Hematopoietic multipotent progenitor cell (in vitro differentiated cells): ENCODE measurements at regions not wholly inside any gene's neighbourhood (a gene's known extent, or its start where the extent isn't known, plus 50 kb on each side); places are given as distances from the start of the nearest gene placed in this dataset.
A peak's percentile ranks its signal among the peaks of the same experiment; 100 is the strongest.

Experiments
- DNase-seq, 3 donors: peaks; one replicate each; pipeline ENCODE4 v3.0.0-alpha.2; 2011 to 2015; ENCODE audit warnings: low read depth in 2 of 3, low spot score in 2 of 3

- DNase-seq = no peak
These were observed 543.0 kb downstream of the TNS1 start for GRCh38 chr2:217459680-217460405.

GRCh38 chr2:217459016-217459415 lies 543.8 kb downstream of the TNS1 start:
- no peak for DNase-seq

DNA sequence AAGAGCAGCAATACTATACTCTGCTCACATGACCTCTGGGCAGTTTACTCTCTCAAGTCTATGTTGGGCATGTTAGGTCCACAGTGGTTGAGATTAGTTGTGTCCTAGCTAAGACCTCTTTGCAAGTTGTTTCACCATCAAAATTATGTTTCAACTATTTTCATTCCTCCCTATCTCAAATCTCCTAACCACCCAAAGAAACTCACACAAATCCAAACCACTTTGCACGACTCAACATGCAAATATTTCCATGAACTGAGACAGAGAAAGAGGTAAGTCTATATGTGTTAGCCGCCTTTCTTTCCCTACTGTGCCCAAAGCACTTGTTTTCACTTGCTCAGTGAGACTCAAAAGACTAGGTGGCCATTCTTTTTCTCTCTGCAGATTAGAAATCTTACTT lies 546.8 kb downstream of the TNS1 start:
- DNase-seq = no peak

- no peak for DNase-seq
These were observed 549.9 kb downstream of the TNS1 start for GRCh38 chr2:217452928-217453327.

- DNase-seq = no peak
These were observed 551.1 kb downstream of the TNS1 start for GRCh38 chr2:217451666-217452065.

- no peak for DNase-seq
These were observed 553.4 kb downstream of the TNS1 start for GRCh38 chr2:217449444-217449843.

DNA sequence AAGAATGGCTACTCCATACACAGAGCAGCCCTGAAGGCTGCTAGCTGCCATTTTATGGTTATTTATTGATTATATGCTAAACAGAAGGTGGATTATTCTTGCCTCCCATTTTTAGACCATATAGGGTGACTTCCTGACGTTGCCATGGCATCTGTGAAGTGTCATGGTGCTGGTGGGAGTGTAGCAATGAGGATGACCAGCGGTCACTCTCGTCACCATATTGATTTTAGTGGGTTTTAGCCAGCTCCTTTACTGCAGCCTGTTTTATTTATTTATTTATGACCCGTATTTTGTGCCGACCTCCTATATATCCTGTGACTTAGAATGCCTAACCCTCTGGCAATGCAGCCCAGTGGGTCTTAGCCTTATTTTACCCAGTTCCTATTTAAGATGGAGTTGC lies 553.9 kb downstream of the TNS1 start:
- no peak for DNase-seq

DNA sequence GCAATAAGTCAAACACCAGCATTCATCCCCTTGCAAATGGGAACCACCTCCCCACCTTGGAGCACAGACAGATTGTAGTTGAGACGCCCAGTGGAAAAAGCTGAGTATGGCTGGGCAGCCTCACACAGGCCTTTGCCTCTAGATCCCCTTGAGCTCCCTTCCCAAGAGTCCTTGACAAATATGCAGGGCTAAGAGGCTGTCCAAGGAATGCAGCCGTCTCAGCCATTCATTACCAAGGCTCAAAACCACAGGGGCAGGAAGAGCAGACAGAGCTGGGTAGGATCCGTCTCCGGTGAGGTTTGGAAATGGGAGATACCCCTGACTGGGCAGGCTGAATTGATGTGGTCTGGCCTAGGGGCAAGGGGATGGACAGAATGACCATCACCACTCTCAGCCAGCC lies 557.1 kb downstream of the TNS1 start:
- no peak for DNase-seq

DNA sequence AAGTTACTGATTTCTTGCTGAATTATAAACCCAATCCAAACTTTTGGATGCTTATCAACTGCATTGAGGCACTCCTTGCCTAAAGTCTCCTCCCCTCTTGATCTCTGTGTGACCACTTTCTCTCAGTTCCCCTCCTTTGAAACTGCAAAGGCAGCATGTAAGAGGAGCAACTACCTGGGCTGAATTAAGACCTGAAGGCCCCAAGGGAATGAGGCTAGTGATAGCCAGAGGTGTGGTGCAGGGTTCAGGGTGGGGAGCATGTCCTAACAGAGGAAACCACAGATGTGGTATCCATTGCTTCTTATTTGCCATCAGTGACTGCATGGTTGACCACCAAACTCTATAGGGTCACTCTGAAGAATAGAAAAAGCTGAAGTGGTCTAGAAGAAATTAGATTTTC lies 557.9 kb downstream of the TNS1 start:
- no peak for DNase-seq

- no peak for DNase-seq
These were observed 558.3 kb downstream of the TNS1 start for GRCh38 chr2:217444509-217444908.

GRCh38 chr2:217443601-217444000 lies 559.2 kb downstream of the TNS1 start:
- no peak for DNase-seq

DNA sequence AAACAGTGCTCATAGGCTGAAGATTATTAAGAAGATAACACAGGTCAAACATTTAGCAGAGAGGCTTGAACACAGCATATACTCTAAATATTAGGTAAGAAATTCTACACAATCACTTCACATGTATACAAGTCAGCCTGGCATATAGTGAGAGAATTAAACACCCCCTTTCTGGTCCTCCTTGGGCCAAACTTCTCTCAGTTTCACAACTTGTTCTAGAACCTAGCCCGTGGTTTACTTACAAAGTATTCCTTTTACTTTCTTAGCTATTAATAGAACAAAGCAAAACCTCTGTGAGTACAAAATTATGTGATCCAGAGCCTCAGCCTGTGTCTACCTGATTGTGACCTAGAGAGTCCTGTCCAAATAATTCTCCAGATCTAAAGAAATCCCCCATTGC lies 562.8 kb downstream of the TNS1 start:
- no peak for DNase-seq

DNA sequence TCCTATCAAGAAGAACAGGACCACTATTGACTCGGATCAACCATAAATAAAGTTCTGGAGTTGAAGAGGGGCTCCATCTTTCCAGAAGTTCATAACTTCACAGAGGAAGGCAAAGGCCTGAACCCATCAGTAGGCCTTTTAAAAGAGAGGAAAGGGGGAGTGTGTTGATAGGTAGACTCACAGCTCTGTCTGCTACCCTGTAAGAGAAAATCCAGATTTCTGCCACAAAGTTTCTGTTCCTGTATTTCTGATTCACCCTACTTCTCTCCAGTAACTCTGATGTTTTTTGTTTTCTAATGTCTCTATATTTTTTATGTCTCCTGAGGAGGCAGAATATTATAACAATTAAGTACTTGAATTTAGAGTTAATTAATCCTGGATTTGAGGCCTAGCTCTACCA lies 564.0 kb downstream of the TNS1 start:
- DNase-seq = no peak

DNA sequence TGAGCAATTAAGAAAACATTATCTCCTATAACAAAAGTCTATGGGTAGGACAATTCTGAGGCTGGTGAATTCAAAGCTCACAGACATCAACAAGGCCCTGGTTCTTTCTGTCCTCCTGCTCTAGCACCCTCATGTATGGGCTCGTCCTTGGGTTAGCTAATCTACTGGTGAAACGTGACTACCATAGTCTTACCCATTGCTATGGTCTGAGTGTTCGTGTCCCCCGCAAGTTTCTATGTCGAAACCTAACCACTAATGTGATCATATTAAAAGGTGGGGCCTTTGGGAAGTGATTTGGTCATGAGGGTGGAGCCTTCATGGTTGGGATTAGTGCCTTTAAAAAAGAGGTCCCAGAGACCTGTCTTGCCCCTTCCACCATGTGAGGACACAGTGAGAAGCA lies 564.7 kb downstream of the TNS1 start:
- DNase-seq = no peak

DNA sequence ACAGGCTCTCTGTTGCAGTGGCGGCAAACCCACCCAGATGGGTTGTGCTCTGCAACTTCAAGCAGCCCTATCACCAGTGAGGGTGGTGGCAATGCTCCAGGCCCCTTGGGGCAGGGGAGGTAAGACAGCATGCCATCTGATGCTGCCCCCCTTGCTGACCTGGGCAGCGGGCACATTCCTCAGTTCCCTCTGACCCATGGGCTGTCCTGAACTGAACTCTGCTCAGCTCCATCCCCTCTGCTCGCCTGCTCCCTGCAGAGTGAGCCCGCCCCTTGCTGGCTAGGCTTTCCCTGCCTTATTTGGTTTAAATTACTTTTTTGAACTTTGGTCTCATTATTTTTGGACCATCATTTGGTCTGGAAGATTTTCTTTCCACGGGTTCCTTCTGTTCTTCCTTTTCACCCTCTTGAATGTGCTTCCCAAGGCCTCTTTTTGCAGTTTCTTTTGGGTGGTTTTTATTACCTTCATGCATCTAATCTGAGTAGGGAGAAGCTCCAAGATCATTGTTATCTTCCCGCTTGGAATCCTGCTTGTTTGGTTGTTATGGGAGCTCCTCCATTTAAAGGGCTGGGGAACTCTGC lies 565.4 kb downstream of the TNS1 start:
- no peak for DNase-seq

- DNase-seq = no peak
These were observed 566.4 kb downstream of the TNS1 start for GRCh38 chr2:217436386-217436785.

- peak in 2 of 3 donors; percentile 46 to 62 for DNase-seq
These were observed 568.4 kb downstream of the TNS1 start for GRCh38 chr2:217434180-217434975.

GRCh38 chr2:217433522-217433921 lies 569.3 kb downstream of the TNS1 start:
- no peak for DNase-seq

GRCh38 chr2:217431577-217432269 lies 571.1 kb downstream of the TNS1 start:
- peak in 1 of 3 donors; percentile 4 for DNase-seq

GRCh38 chr2:217430916-217431576 lies 571.2 kb upstream of the TNP1 start:
- no peak for DNase-seq

DNA sequence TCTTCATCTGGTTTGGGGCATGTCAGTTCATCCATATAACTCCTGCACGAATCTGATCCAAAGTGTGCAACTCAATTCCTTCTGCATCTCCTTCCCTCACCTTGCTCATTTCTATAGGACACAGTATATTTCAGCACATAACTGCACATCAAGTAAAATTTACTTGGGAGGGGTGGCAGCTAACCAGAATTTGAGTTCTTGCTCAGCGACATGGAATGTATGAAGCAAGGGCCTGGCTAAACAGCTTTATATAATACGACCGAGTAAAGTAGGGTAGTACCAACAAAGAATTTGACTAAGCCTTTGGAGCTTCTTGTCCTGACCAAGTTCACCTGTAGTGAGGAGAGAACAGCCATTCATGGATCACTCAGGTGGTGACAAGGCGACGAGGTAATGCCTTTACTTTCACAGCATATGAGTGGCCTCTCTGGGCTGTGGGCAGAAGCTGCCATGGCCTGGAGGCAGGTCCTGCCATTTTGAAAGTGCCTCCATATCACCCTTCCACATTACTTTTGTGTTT lies 570.2 kb upstream of the TNP1 start:
- DNase-seq = no peak
